Effector memory CD8-positive, alpha-beta T cell (primary cell): ENCODE measurements at regions not wholly inside any gene's neighbourhood (a gene's known extent, or its start where the extent isn't known, plus 50 kb on each side); places are given as distances from the start of the nearest gene placed in this dataset.
"Not testable (repeated sequence)": the region's sequence is repeated elsewhere in the genome, so short reads cannot be mapped to it uniquely, and the experiment has no call there.

Source experiments
- ATAC-seq: fragments of 150-1000 bp; cut with Tn5 transposase; replicated peaks from 2 replicates; pipeline ENCODE4 v1.10.0; 2021; ENCODE audit warnings: mild to moderate bottlenecking, moderate library complexity
- DNase-seq, 3 experiments: peaks; one replicate each; pipeline ENCODE4 v3.0.0; 2021
- H3K27ac Mint-ChIP-seq, 2 donors: one replicate each; pipeline ENCODE4 v1.8.0; 2022; ENCODE audit warnings: mild to moderate bottlenecking in 2 of 2, mixed read lengths in 2 of 2, moderate library complexity in 2 of 2
- H3K27me3 Mint-ChIP-seq, 2 donors: one replicate each; pipeline ENCODE4 v1.8.0; 2022; ENCODE audit warnings: mixed read lengths in 2 of 2
- H3K36me3 Mint-ChIP-seq: one replicate; pipeline ENCODE4 v1.8.0; 2022; ENCODE audit warnings: mild to moderate bottlenecking, moderate library complexity, mixed read lengths; ENCODE audit not compliant: insufficient read depth
- H3K4me1 Mint-ChIP-seq, 2 donors: one replicate each; pipeline ENCODE4 v1.8.0; 2022; ENCODE audit warnings: low read depth in 2 of 2, mixed read lengths in 2 of 2
- H3K4me3 Mint-ChIP-seq, 2 donors: one replicate each; pipeline ENCODE4 v1.8.0; 2022; ENCODE audit warnings: mild to moderate bottlenecking in 2 of 2, mixed read lengths in 2 of 2, moderate library complexity in 2 of 2
- H3K9me3 Mint-ChIP-seq, 2 donors: one replicate each; pipeline ENCODE4 v1.8.0; 2022; ENCODE audit warnings: mixed read lengths in 2 of 2

GRCh38 chr1:197985351-197985750, 68.2 kb downstream of the LHX9 start:
- H3K36me3 Mint-ChIP-seq: no peaks in the 10 kb centered on the region
- no peak overlapping the region for H3K4me3 Mint-ChIP-seq
- H3K4me1 Mint-ChIP-seq: no peaks in the 10 kb centered on the region
- peaks cover 6 to 37% of the 10 kb centered on the region in 2 donors for H3K27me3 Mint-ChIP-seq
- H3K9me3 Mint-ChIP-seq: no peaks in the 10 kb centered on the region
- no peak overlapping the region for H3K27ac Mint-ChIP-seq
- DNase-seq (no peak), ATAC-seq (no peak)

- Mint-ChIP-seq H3K27me3 (peaks cover 0 to 26% of the 10 kb centered on the region in 2 donors), H3K36me3 (no peaks in the 10 kb centered on the region), H3K4me1 (no peaks in the 10 kb centered on the region), H3K4me3 (no peak overlapping the region), H3K9me3 (no peaks in the 10 kb centered on the region), H3K27ac (no peak overlapping the region)
- ATAC-seq: no peak
- no peak for DNase-seq
These were observed 69.6 kb downstream of the LHX9 start for GRCh38 chr1:197986817-197987216.

- H3K9me3 Mint-ChIP-seq: no peaks in the 10 kb centered on the region
- DNase-seq (no peak), ATAC-seq (no peak)
- no peak overlapping the region for H3K27ac Mint-ChIP-seq
- H3K36me3 Mint-ChIP-seq: no peaks in the 10 kb centered on the region
- H3K4me3 Mint-ChIP-seq: no peak overlapping the region
- H3K4me1 Mint-ChIP-seq: no peaks in the 10 kb centered on the region
- peaks cover 0 to 21% of the 10 kb centered on the region in 2 donors for H3K27me3 Mint-ChIP-seq
These were observed 70.1 kb downstream of the LHX9 start for GRCh38 chr1:197987294-197987693.

- ATAC-seq, H3K4me3 Mint-ChIP-seq, H3K36me3 Mint-ChIP-seq, H3K9me3 Mint-ChIP-seq, H3K4me1 Mint-ChIP-seq, H3K27ac Mint-ChIP-seq, DNase-seq: not testable (repeated sequence)
- peaks cover 0 to 12% of the 10 kb centered on the region in 2 donors for H3K27me3 Mint-ChIP-seq
These were observed 71.4 kb downstream of the LHX9 start for GRCh38 chr1:197988581-197988980.

- DNase-seq: no peak
- no peak overlapping the region for H3K4me3 Mint-ChIP-seq
- H3K27ac Mint-ChIP-seq: no peak overlapping the region
- no peaks in the 10 kb centered on the region for H3K4me1 Mint-ChIP-seq
- no peaks in the 10 kb centered on the region for H3K9me3 Mint-ChIP-seq
- H3K27me3 Mint-ChIP-seq: peaks cover 0 to 7% of the 10 kb centered on the region in 2 donors
- ATAC-seq: no peak
- H3K36me3 Mint-ChIP-seq: no peaks in the 10 kb centered on the region
These were observed 71.9 kb downstream of the LHX9 start for GRCh38 chr1:197989058-197989457.

GRCh38 chr1:197991594-197991993, 74.4 kb downstream of the LHX9 start:
- H3K4me1 Mint-ChIP-seq: no peaks in the 10 kb centered on the region
- no peak for ATAC-seq
- H3K4me3 Mint-ChIP-seq: no peak overlapping the region
- peaks cover 11 to 16% of the 10 kb centered on the region in 2 donors for H3K27me3 Mint-ChIP-seq
- H3K27ac Mint-ChIP-seq: no peak overlapping the region
- H3K9me3 Mint-ChIP-seq: no peaks in the 10 kb centered on the region
- no peaks in the 10 kb centered on the region for H3K36me3 Mint-ChIP-seq
- DNase-seq: no peak

- Mint-ChIP-seq H3K27ac (no peak overlapping the region), H3K4me1 (no peaks in the 10 kb centered on the region), H3K4me3 (no peak overlapping the region), H3K36me3 (no peaks in the 10 kb centered on the region), H3K27me3 (peaks cover 22 to 30% of the 10 kb centered on the region in 2 donors), H3K9me3 (no peaks in the 10 kb centered on the region)
- no peak for ATAC-seq
- no peak for DNase-seq
These were observed 77.8 kb downstream of the LHX9 start for GRCh38 chr1:197994907-197995407.

- Mint-ChIP-seq H3K4me1 (no peaks in the 10 kb centered on the region), H3K27me3 (peaks cover 22 to 36% of the 10 kb centered on the region in 2 donors), H3K4me3 (no peak overlapping the region), H3K36me3 (no peaks in the 10 kb centered on the region), H3K9me3 (no peaks in the 10 kb centered on the region), H3K27ac (no peak overlapping the region)
- DNase-seq: no peak
- ATAC-seq: no peak
These were observed 78.5 kb downstream of the LHX9 start for GRCh38 chr1:197995408-197996258.

GRCh38 chr1:197996259-197996512, 79.0 kb downstream of the LHX9 start:
- H3K9me3 Mint-ChIP-seq: not testable (repeated sequence)
- peaks cover 26 to 41% of the 10 kb centered on the region in 2 donors for H3K27me3 Mint-ChIP-seq

GRCh38 chr1:197998110-197998509, 80.9 kb downstream of the LHX9 start:
- peaks cover 34 to 52% of the 10 kb centered on the region in 2 donors for H3K27me3 Mint-ChIP-seq
- no peak overlapping the region for H3K27ac Mint-ChIP-seq
- no peaks in the 10 kb centered on the region for H3K36me3 Mint-ChIP-seq
- ATAC-seq (no peak), DNase-seq (no peak)
- H3K4me3 Mint-ChIP-seq: no peak overlapping the region
- no peaks in the 10 kb centered on the region for H3K4me1 Mint-ChIP-seq
- no peaks in the 10 kb centered on the region for H3K9me3 Mint-ChIP-seq

More at GRCh38 chr1:197996259-197996512, 79.0 kb downstream of the LHX9 start:
- H3K27ac Mint-ChIP-seq, H3K4me1 Mint-ChIP-seq, DNase-seq, ATAC-seq, H3K4me3 Mint-ChIP-seq, H3K36me3 Mint-ChIP-seq: not testable (repeated sequence)

- Mint-ChIP-seq H3K9me3 (no peaks in the 10 kb centered on the region), H3K4me1 (no peaks in the 10 kb centered on the region), H3K27me3 (peaks cover 33 to 36% of the 10 kb centered on the region in 2 donors), H3K27ac (no peak overlapping the region), H3K36me3 (no peaks in the 10 kb centered on the region), H3K4me3 (no peak overlapping the region)
- no peak for DNase-seq
- ATAC-seq: no peak
These were observed 84.7 kb downstream of the LHX9 start for GRCh38 chr1:198001776-198002408.

- H3K4me1 Mint-ChIP-seq: no peaks in the 10 kb centered on the region
- no peaks in the 10 kb centered on the region for H3K9me3 Mint-ChIP-seq
- no peak overlapping the region for H3K4me3 Mint-ChIP-seq
- ATAC-seq: no peak
- peaks cover 27 to 29% of the 10 kb centered on the region in 2 donors for H3K27me3 Mint-ChIP-seq
- no peak overlapping the region for H3K27ac Mint-ChIP-seq
- H3K36me3 Mint-ChIP-seq: no peaks in the 10 kb centered on the region
- DNase-seq: no peak
These were observed 86.3 kb downstream of the LHX9 start for GRCh38 chr1:198003468-198003867.

- Mint-ChIP-seq H3K4me3 (no peak overlapping the region), H3K27ac (no peak overlapping the region), H3K4me1 (no peaks in the 10 kb centered on the region), H3K36me3 (no peaks in the 10 kb centered on the region), H3K27me3 (peaks cover 3 to 18% of the 10 kb centered on the region in 2 donors), H3K9me3 (peaks cover 0 to 4% of the 10 kb centered on the region in 2 donors)
- DNase-seq (no peak), ATAC-seq (no peak)
These were observed 89.8 kb downstream of the LHX9 start for GRCh38 chr1:198007011-198007410.
